NCI-H526 treated with DMSO at 0.1 percent for 48 hours (cell line): ENCODE measurements at regions not wholly inside any gene's neighbourhood (a gene's known extent, or its start where the extent isn't known, plus 50 kb on each side); places are given as distances from the start of the nearest gene placed in this dataset.
"Not testable (repeated sequence)": the region's sequence is repeated elsewhere in the genome, so short reads cannot be mapped to it uniquely, and the experiment has no call there.

Experiments
- DNase-seq: peaks from one replicate; lab custom pipeline; 2025; lab: John Stamatoyannopoulos, UW

DNA sequence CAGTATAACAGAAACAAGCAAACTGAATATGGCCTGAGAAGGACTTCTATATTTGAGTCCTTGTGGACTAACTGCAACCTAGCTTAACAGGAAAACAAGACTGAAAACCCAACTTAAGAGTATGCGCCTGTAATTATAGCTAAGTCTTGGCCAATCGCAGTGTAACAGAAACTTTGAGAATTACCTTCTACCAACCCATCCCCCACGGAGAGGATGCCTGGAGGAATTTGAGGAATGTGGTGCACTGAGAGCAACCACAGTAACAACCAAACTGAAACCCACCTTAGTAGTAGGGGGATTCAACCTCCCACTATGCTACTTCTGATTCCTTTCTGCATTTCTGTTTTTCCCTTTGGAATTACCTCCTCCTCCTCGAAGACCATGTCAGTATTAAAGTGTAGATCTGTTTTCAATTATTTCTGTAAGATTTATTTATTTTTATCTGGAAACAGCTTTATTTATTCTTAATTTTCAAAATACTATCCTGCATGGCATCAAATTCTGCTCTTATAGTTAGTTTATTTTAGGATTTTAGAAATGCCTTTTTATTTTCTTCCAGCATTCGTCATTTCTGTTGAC is 393.6 kb downstream of the KCNA4 start:
- no peak for DNase-seq

DNA sequence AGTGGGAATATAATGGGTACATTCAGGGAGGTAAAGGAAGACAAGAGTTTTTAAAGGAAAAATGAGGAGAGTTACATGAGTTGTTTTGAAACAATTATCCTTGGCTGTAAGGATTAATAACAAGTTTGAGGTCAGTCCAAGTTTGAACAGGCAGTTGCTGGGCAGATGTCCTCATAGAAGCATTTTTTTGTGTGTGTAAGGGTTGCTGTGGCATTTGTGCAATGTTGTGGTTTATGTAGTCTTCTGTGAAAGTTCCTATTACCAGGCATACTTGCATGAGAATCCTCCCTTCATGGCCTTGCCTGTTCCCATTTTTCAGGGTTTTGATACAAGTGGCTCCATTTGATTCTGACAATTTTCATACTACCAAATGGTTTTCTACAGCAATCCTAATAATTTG is 400.2 kb downstream of the KCNA4 start:
- DNase-seq, result no peak

DNA sequence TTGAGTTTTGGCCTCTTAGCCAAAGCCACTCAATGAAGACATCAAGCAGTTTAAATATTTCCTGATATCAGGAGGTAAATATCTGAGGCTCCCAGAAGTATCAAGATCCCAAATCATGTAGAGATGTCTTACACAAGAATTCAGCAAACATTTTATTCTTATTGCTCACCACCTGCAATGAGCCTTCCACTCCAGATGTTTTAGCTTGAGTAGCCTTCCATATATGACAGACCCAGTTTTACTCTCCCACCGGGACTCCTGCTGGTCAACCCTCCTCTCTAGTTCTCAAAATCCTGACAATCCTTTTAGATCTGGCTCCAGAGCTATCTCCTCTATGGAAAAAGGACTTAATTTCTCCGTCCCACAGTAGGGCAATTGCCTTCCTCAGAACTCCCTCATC is 404.4 kb downstream of the KCNA4 start:
- DNase-seq, result no peak

DNA sequence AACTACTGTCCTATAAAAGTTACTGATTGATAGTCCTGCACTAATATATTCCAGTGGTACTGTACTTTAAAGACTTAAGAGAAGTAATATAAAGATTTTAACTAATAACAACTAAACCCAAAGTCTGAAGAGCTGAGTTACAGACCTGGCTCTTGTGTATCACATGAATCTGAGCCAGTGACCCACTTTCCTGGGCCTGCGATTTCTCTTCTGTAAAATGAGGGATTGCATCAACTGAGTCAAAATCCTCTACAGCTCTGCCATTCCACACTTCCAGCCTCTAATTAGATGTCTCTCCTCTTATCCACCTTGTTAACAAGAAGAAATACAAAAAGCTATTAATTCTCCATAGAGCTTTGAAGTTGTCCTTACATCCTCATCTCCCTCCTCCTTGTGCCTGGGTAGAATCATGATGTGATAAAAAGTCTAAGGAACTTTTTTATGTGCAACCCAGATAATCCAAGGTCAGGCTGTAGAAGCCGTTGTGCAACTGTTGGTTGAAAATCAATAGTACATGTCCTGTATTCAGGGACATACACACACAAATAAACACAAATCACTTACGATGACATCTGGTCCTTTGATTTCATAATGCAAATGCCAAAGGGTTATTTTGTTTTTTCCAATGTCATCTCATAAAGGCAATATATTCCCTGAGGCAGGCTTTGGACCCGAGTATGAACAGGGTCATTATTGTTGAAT is 410.3 kb downstream of the KCNA4 start:
- no peak for DNase-seq

DNA sequence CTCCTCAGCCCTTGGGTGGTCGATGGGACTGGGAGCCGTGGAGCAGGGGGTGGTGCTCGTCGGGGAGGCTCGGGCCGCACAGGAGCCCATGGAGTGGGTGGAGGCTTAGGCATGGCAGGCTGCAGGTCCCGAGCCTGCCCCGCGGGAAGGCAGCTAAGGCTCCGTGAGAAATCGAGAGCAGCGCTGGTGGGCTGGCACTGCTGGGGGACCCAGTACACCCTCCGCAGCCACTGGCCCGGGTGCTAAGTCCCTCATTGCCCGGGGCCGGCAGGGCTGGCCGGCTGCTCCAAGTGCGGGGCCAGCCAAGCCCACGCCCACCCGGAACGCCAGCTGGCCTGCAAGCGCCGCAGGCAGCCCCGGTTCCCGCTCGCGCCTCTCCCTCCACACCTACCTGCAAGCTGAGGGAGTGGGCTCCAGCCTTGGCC is 416.7 kb downstream of the KCNA4 start:
- DNase-seq, result not testable (repeated sequence)

DNA sequence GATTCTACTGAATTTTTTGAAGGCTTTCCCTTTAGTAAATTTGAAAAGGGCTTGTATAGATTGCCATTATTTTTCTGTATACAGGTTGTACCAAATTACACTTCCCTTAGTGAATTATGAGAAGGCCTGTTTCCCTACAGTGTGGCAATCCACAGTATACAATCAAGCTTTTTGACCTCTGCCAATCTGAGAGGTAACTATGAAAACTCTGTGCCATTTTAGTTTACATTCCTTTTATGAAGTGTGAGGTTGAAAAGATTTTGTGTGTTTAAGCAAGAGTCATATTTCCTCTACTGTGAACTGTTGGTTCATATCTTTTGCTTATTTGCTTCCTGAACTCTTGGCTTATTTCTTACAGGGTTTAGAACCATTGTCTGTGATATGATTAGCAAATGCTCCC is 432.5 kb downstream of the KCNA4 start:
- no peak for DNase-seq

DNA sequence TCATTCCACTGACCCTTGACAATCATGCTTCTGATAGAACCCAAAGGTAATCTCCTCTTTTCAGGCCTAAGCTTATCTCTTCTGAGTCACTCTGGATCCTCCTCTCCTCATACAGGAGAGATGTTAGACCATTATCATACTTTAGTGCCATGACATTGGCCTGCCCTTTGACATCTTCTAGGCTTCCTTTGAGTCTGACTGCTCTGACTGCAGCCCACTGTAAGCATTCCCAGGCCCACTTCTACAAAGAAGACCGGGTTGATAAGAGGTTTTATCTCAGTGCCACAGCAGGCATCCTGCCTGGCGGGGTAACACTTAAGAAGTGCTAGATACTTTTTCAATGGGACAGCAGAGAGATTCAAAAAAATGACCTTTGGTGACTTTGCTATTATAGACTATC is 438.0 kb downstream of the KCNA4 start:
- DNase-seq, result no peak

DNA sequence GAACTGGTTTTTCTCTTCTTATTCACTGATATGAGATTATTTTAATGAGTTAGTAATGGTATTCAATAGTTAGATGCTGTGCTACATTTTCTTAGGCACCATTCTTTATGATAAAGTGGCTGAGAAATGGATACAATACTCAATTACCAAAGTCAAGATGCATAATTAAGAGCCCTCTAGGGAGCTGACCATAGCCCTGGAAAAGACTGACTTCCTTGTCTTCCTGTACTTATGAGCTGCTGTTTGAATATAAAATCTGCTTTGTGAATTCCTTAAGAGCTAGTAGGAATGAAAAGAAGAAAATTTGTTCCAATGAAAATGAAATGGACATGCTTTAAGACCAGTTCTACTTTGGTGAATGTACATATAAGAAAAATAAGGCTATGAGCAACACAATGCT is 452.3 kb downstream of the KCNA4 start:
- DNase-seq, result no peak

DNA sequence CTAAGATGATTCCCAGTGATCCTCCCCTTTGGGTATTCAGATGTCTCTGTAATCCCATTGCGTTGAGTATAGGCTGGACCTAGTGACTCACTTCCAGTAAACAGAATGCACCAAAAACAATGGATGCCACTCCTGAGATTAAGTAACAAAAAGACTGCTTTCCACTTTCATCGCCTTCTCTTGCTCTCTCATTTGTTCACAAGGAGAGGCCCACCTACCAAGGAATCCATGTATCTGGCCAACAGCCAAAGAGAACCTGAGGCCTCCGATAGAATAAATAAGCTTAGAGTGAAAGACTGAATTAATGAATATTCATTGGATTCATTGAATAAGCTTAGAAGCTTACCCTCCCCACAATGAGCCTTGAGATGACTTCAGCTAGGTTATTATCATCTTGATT is 454.6 kb downstream of the KCNA4 start:
- DNase-seq, result no peak

DNA sequence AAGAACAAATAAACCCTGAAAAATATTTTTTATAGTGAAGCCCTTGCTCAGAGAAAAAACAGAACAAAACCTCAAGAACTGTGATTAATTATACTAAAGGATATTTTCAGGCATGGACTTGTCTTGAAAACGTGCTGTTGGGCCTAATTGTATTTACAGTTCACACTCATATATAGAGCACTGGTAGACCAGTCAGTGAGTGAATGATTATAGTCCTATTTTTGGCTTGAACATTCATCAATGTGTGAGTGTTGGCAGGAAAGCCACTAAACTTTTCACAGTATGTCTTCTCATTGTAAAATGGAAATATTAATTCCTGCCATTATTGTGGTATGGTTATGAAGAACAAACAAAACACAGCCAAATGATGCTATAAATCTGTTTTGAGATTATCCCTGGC is 462.8 kb downstream of the KCNA4 start:
- no peak for DNase-seq

DNA sequence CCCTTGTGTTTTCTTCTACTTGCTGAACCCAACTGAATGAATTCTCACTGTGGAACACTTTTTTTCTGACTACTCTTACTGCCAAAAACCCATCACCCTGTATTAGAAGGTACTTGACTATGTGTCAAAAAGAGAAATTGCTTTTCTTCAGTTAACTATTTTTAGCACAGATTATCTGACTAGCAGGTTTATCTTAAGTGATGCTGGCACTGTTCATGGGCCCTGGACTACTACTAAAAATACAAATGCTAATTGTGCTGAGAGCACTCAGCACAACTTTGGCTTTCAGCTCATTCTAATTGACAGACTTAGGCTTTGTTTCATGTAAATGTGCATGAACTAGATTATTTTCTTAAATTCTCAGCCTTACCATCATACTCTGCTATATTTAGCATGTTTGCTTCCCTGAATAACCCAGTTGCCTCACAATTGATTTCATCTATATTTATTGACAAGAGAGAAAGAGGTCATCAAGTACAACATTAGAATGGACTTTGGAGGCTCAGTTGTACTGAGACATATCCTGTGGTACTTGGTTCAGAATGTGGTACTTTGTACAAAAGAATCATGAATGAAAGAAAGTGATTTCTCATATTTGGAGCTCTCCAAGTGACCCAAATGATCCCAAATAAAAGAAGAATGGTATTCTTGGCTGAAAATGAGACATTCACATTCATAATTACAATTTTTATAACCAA is 478.3 kb downstream of the KCNA4 start:
- no peak for DNase-seq

DNA sequence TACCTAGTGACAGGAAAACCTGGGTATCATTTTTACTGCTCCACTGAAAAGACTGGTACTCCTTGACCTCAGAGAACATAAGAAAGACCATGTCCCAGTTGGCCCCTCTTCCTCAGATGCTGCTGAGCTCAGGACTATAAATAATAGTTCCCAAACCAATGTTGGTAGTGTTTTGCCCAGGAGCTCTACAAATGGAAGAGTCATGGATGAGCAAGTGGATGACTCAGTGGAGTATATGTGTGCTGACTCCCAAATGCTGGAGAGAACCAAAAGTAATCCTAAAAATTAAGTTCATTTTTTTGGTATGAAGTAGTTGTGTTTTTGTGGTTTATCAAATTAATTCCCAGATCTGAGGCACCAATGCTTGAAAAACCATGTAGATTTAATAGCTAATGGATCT is 482.0 kb downstream of the KCNA4 start:
- no peak for DNase-seq

DNA sequence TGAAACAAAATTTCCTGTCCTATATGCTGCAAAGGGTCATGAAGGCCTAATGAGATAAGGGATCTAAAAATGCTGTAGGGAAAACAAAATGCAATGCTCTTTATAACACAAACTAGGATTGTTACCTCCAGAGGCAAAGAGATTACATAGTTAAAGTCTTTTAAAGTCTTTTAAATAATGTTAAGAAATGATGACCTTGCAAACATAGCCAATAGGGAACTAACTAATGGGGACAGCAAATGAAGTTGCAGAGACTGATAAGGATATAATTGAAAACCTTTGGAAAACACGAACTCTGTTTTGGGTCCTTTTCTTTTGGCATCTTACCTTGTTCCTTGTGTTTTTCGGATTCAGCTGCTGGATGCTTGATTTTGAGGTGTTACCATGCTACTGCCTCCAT is 485.9 kb downstream of the KCNA4 start:
- DNase-seq, result no peak

DNA sequence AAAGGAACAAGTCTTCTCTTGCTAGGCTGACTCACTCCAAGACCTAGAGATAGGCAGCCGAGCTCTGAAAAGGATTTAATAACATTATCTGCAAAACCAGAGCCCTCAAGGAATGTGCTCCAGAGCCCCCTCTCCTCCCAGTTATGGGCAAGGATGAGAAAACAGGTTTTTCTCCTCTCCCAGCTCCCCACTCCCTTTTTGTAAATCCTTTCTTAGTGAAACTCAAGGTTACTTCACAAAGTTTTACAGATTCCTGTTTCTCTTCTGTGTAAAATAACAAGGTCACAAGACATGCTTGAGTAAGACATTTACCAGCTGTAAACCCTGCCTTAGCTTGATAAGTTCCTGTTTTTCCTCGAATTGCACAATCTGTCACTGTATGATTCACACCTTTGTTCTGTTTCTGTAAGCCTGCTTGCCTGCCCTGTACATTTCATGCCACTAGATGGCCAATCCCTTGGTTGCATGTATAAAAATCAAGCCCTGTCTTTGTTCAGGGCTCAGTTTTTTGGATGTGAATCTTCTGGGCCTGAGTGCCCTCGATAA is 489.4 kb downstream of the KCNA4 start:
- no peak for DNase-seq

DNA sequence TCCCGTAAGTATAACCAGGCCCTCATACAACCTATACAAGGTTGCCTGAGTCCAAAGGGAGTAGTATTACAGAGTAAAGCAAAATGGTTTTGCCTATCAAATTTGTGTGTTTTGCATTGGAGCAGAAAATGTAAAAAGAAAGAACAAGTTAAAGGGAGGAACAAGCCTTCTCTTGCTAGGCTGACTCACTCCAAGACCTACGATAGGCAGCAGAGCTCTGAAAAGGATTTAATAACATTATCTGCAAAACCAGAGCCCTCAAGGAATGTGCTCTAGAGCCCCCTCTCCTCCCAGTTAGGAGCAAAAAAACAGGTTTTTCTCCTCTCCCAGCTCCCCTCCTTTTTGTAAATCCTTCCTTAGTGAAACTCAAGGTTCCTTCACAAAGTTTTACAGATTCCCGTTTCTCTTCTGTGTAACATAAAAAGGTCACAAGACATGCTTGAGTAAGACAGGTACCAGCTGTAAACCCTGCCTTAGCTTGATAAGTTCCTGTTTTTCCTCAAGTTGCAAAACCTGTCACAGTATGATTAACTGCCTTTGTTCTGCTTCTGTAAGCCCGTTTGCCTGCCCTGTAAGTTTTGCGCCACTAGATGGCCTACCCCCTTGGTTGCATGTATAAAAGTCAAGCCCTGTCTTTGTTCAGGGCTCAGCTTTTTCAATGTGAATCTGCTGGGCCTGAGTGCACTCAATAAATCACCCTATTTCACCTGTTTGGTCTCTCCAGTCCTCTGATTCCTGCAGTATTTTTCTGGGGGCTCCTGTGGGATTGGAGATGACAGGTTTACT is 498.2 kb downstream of the KCNA4 start:
- DNase-seq, result no peak

DNA sequence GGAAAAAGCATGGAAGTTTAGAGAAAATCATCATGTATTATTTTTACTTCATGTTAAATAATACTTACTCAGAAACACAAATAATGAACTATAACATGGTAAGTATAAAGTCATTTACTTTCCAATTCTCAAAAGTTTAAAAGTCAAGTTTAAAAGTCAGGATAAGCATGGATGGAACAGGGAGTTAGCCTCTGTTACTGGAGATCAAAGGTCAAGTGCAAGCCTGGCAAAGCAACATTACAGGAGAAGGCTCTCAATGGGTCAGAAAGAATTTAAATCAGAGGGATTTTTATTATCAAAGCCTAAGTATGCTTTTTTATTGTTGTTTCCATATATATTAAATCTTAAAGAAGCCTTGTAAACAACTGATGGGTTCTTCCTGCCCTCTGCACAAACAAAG is 505.4 kb downstream of the KCNA4 start:
- no peak for DNase-seq

DNA sequence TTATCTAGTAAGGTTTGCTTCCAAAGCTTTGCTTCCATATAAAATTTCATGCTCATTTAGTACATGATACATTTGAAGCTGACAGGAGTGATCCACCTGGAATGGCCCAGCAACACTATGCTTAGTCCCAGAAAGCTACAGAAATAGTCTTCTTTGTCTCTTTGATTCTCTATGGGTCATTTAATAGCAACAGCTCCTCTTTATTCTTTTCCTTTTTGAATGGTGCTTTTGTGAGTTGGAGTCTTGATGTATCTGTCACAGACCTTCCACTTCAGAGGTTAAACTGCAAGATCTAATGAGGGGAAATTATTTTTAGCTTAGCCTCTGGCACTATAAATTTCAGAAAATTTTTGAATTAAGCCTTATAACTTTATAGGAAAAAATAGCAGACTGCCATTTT is 509.5 kb downstream of the KCNA4 start:
- no peak for DNase-seq

DNA sequence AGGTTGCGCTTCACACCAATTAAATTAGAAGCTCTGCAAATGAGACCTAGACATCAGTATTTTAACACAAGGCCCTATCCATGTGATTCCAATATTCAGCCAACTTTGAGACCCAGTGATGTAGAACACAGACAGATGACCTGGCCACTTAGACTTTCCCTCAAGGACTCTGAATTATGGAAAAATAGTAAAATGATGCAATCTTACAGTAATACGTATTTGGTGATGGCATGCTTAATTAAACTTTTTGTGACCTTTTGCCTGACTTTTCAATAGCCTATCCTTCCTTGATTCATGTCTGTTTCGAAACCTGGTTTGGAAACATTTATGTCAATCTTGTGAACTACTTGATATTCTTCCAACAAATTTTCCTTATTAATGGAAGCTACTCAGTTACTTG is 521.2 kb downstream of the KCNA4 start:
- DNase-seq, result no peak

DNA sequence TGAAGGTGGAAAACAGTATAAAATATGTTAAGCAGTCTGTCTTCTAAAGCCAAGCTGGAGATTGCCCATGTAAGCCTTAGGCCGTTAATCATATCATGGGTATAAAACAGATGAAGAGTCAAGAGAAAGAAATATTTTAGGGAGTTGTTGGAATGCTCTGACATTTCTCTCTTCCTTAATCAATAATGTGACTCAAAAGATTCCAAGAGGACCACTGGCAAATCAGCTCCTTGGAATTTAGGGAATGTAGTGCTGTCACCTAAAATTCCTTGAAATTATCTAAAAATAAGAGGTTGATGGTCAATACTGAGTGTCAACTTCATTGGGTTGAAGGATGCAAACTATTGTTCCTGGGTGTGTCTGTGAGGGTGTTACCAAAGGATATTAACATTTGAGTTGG is 525.9 kb downstream of the KCNA4 start:
- DNase-seq, result no peak

DNA sequence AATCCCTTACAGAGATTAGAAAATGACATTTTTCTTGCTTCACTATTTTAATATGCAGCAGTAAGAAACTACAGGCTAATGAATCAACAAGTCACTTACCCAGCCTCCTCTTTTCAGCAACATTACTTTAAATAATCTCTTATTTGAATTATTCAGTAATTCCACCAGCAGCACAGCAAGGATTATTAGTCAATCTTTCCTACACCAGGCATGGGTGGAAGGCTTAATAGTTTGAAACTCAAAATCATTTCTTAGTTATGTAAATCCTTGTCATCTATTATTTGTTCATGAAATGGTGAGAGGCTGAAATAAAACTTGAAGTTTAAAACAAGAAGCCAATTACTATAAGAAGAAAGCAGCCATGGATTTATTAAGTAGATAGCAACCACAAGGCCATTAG is 530.5 kb downstream of the KCNA4 start:
- no peak for DNase-seq

DNA sequence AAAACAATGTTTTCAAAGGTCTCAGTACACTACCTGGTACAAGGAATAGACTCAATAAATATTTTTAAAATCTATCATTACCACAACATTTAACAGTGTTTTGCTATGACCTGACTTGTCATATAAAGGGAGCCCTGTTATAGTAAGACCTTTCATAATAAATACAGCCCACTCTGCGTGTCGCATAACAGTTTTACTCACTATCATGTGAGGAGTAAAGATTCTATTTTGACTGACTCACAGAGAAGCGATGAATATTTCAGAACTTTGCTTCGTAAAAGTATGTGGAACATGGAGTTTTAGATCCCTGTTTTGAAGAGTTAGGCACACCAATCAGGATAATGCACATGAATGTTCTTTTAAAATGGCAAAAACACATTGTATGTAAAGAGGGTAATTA is 531.2 kb downstream of the KCNA4 start:
- DNase-seq, result no peak

DNA sequence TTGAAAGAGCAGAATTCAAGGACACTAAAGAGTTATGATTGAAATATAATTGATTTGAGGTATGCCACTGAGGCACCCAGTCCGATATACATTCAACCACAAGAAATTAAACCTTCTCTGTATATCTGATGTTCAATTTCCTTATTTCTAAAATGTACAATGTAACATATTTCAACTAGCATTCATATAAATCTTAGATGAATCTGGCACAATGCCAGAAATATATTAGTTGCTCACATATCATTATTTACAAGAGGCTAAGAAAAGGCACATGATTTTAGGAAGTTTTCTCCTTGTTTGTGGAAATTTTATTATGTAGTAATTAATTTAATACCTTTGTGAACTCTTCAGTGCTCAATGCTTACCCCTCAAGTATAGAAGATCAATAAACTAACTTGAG is 532.3 kb downstream of the KCNA4 start:
- no peak for DNase-seq

DNA sequence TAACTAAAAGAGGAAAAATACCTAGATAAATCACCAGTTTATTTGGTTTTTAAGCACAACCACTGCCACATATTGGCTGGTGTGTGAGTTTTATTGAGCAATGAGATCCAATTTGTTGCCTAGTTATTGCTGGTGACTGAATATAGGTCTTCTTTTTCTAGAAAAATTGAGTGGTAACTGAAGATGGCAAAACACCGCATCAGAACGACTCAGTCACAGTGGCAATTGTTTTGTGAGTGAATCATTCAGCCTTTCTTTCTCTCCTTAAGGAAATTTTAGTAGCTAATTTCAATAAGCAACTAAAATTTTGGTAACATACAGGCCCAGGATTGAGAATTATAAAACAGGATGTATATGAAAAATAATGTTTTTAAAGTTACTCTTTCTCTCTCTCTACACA is 533.0 kb downstream of the KCNA4 start:
- no peak for DNase-seq
